Liver (tissue), 3 donors: ENCODE measurements at regions not wholly inside any gene's neighbourhood (a gene's known extent, or its start where the extent isn't known, plus 50 kb on each side); places are given as distances from the start of the nearest gene placed in this dataset.

Source experiments
- FOXA2 ChIP-seq: IDR thresholded peaks from 2 replicates; pipeline ENCODE4 v1.6.1; 2016; ENCODE audit warnings: antibody characterized with exemption
- GABPA ChIP-seq, 2 donors: IDR thresholded peaks in 1 of 2; conservative IDR thresholded peaks in 1 of 2; 2 replicates each; pipeline ENCODE4 v1.6.1; 2016; ENCODE audit warnings: antibody characterized with exemption in 2 of 2, mild to moderate bottlenecking in 1 of 2, moderate library complexity in 1 of 2
- HNF4A ChIP-seq, 2 donors: conservative IDR thresholded peaks; 2 replicates each; pipeline ENCODE4 v1.6.1; 2016; ENCODE audit warnings: antibody characterized with exemption in 2 of 2, mild to moderate bottlenecking in 2 of 2
- HNF4G ChIP-seq: IDR thresholded peaks from 2 replicates; pipeline ENCODE4 v1.6.1; 2016; ENCODE audit warnings: antibody characterized with exemption
- TAF1 ChIP-seq: conservative IDR thresholded peaks from 2 replicates; pipeline ENCODE4 v1.6.1; 2016; ENCODE audit warnings: antibody characterized with exemption, mild to moderate bottlenecking
- YY1 ChIP-seq: IDR thresholded peaks from 2 replicates; pipeline ENCODE4 v1.6.1; 2016; ENCODE audit warnings: antibody characterized with exemption, mild to moderate bottlenecking
- TF ChIP-seq, protein P1 (sequence below): fragments of 150-350 bp; IDR thresholded peaks from 2 replicates; pipeline ENCODE4 v1.5.1; 2017; ENCODE audit warnings: improper control_type of control experiment, low read depth, low read length; ENCODE audit not compliant: missing input control
- TF ChIP-seq, protein P2 (sequence below): IDR thresholded peaks from 2 replicates; pipeline ENCODE4 v1.6.1; 2016; ENCODE audit warnings: antibody characterized with exemption
- TF ChIP-seq, protein P3 (sequence below): IDR thresholded peaks from 2 replicates; pipeline ENCODE4 v1.6.1; 2016; ENCODE audit warnings: antibody characterized with exemption, mild to moderate bottlenecking
- TF ChIP-seq, protein P4 (sequence below): IDR thresholded peaks from 2 replicates; pipeline ENCODE4 v1.6.1; 2016; ENCODE audit warnings: antibody characterized with exemption
- donor health status: healthy.
- donor health status: healthy.

DNA sequence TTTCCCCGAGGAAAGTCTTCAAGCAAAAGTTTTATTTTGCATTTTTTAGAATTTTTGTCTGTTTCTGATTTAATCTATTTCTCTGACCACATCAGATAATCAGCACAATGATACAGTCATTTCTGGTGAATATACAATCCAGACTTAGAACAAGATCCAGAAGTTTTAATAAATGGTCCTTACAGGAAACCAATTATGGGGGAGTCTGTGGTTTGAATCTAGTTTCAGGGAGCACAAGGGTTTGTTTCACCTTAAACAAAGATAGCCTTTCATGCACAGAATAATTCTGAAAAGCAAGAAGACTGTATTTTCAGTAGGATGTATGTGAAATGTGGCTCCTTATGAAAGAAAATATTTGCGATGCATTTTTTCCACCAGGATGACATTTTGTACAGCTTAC lies 158.5 kb upstream of the ARSJ start:
- TF ChIP-seq, protein P1, sequence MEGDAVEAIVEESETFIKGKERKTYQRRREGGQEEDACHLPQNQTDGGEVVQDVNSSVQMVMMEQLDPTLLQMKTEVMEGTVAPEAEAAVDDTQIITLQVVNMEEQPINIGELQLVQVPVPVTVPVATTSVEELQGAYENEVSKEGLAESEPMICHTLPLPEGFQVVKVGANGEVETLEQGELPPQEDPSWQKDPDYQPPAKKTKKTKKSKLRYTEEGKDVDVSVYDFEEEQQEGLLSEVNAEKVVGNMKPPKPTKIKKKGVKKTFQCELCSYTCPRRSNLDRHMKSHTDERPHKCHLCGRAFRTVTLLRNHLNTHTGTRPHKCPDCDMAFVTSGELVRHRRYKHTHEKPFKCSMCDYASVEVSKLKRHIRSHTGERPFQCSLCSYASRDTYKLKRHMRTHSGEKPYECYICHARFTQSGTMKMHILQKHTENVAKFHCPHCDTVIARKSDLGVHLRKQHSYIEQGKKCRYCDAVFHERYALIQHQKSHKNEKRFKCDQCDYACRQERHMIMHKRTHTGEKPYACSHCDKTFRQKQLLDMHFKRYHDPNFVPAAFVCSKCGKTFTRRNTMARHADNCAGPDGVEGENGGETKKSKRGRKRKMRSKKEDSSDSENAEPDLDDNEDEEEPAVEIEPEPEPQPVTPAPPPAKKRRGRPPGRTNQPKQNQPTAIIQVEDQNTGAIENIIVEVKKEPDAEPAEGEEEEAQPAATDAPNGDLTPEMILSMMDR: no peak
- TF ChIP-seq TAF1 (no peak), HNF4A (conservative IDR thresholded peaks at IDR 0.05) (no peak), YY1 (no peak), GABPA (IDR thresholded peaks at IDR 0.05 in 1 of 2, conservative IDR thresholded peaks at IDR 0.05 in 1 of 2) (no peak), FOXA2 (no peak), HNF4G (no peak)
- TF ChIP-seq, protein P2, sequence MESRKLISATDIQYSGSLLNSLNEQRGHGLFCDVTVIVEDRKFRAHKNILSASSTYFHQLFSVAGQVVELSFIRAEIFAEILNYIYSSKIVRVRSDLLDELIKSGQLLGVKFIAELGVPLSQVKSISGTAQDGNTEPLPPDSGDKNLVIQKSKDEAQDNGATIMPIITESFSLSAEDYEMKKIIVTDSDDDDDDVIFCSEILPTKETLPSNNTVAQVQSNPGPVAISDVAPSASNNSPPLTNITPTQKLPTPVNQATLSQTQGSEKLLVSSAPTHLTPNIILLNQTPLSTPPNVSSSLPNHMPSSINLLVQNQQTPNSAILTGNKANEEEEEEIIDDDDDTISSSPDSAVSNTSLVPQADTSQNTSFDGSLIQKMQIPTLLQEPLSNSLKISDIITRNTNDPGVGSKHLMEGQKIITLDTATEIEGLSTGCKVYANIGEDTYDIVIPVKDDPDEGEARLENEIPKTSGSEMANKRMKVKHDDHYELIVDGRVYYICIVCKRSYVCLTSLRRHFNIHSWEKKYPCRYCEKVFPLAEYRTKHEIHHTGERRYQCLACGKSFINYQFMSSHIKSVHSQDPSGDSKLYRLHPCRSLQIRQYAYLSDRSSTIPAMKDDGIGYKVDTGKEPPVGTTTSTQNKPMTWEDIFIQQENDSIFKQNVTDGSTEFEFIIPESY: no peak
- TF ChIP-seq, protein P3, sequence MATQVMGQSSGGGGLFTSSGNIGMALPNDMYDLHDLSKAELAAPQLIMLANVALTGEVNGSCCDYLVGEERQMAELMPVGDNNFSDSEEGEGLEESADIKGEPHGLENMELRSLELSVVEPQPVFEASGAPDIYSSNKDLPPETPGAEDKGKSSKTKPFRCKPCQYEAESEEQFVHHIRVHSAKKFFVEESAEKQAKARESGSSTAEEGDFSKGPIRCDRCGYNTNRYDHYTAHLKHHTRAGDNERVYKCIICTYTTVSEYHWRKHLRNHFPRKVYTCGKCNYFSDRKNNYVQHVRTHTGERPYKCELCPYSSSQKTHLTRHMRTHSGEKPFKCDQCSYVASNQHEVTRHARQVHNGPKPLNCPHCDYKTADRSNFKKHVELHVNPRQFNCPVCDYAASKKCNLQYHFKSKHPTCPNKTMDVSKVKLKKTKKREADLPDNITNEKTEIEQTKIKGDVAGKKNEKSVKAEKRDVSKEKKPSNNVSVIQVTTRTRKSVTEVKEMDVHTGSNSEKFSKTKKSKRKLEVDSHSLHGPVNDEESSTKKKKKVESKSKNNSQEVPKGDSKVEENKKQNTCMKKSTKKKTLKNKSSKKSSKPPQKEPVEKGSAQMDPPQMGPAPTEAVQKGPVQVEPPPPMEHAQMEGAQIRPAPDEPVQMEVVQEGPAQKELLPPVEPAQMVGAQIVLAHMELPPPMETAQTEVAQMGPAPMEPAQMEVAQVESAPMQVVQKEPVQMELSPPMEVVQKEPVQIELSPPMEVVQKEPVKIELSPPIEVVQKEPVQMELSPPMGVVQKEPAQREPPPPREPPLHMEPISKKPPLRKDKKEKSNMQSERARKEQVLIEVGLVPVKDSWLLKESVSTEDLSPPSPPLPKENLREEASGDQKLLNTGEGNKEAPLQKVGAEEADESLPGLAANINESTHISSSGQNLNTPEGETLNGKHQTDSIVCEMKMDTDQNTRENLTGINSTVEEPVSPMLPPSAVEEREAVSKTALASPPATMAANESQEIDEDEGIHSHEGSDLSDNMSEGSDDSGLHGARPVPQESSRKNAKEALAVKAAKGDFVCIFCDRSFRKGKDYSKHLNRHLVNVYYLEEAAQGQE: no peak
- TF ChIP-seq, protein P4, sequence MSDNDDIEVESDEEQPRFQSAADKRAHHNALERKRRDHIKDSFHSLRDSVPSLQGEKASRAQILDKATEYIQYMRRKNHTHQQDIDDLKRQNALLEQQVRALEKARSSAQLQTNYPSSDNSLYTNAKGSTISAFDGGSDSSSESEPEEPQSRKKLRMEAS: no peak
